ENCODE measurements at regions not wholly inside any gene's neighbourhood (a gene's known extent, or its start where the extent isn't known, plus 50 kb on each side); places are given as distances from the start of the nearest gene placed in this dataset.
"Not testable (repeated sequence)": the region's sequence is repeated elsewhere in the genome, so short reads cannot be mapped to it uniquely, and the experiment has no call there.

GRCh38 chr14:101083564-101084435 is 180.3 kb upstream of the RTL1 start:
- no peak for DNase-seq

GRCh38 chr14:101084436-101084826 is 180.9 kb upstream of the RTL1 start:
- DNase-seq: no peak

DNA sequence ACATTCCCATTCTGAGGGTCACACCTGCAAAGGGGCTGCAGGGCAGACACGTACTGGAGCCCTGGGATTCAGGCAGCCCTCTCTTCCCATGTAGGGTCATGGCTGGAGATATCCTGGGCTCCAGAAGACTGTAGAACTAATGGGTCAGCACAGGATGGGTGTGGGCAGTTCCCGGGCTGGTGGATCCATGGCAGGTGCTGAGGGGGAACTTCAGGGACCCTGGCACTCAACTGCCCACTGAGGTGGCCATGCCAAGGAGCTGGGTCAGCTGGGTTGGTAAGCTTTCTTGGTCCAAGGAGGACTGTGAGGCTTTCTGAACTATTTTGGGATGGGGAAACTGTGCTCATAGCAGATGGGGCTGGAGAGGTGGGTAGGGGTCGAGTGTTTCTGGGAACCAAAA is 183.4 kb upstream of the RTL1 start:
- no peak for DNase-seq

DNA sequence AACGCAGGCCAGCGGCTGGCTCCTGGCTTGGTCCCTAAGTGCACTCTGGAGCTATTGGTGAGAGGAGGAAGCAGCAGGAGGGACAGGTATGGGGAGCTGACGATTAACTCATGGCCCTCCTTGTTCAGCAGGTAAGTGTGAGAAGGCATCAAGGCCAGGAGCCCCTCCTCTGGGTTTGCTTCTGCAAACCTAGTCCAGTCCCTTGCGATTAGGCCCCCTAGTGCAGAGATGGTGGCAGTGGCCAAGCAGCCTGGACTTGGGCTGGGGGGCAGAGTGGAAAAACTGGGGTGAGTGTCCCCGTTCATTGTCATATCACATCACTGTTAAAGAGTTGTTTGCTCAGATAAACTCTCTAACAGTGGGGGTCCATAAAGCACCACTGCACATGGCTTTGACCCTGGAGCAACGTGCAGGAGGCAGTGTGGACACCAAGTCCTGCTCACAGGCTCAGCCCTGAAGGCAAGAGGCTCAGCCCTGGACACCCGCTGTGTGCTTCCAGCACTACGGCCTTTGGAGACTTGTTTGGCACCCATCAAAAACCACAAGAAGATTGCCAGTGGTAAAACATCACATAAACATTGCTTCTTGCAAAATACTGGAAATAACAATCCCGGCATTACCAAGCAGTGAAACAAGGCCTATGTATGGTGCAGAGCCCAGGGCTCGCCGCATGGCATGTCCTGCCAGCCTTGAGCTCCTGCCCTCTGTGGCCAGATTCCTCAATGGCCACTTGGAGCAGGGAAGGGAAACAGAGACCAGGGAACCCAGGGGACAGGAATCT is 184.3 kb upstream of the RTL1 start:
- DNase-seq: no peak

DNA sequence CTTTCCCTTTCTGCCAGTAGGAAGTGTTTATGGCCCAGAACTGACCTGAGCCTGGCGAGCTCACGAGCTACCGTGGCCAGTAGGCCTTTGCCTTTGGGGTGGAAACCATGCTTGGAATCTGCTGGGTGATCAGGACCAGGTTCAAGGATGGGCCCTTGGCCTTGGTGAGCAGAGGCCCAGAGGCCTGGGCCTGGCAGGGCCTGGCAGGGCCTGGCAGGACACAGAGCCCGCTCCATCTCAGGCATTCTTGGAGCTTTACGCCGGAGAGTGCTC is 184.8 kb upstream of the RTL1 start:
- DNase-seq: no peak

DNA sequence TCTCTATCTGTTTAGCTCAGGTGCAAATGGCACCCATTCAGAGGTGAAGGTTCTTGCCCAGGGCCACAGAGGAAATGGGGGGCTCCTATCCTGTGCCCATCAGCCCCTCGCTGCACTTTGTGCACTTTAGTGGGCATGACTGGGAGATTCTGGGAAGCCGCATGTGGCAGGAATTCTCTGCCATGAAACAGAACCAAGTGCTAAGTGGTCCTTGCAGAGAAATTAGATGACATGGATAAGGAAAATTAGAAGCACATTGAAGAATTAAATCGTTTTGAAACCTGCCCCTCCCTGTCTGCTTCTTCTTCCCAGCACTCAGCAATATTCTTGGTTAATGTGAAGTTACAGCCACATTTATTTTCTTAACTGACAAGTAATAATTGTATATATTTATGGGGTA is 185.2 kb upstream of the RTL1 start:
- no peak for DNase-seq

GRCh38 chr14:101090478-101090877 is 187.0 kb upstream of the RTL1 start:
- not testable (repeated sequence) for DNase-seq

- DNase-seq: no peak
These were observed 187.5 kb upstream of the RTL1 start for GRCh38 chr14:101090976-101091375.

GRCh38 chr14:101094916-101095315 is 191.4 kb upstream of the RTL1 start:
- DNase-seq: not testable (repeated sequence)

DNA sequence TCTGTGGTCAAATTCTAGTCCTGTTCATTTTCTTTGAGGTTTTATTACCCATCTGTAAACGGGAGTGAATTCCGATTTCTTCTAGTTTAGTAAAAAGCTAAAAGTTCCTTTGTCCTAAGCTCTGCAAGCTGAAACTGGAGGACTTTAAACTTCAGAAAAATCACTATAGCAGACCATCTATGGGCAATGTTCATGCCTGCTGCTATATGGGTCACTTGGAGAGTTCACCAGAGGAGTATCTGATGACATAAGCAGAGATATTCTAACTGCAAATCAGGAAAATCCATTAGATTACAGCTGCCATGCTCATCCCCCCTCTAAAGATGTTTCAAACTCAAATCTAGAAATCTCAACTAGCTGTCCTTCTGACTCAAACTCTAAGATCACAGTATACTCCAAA is 193.0 kb upstream of the RTL1 start:
- no peak for DNase-seq

DNA sequence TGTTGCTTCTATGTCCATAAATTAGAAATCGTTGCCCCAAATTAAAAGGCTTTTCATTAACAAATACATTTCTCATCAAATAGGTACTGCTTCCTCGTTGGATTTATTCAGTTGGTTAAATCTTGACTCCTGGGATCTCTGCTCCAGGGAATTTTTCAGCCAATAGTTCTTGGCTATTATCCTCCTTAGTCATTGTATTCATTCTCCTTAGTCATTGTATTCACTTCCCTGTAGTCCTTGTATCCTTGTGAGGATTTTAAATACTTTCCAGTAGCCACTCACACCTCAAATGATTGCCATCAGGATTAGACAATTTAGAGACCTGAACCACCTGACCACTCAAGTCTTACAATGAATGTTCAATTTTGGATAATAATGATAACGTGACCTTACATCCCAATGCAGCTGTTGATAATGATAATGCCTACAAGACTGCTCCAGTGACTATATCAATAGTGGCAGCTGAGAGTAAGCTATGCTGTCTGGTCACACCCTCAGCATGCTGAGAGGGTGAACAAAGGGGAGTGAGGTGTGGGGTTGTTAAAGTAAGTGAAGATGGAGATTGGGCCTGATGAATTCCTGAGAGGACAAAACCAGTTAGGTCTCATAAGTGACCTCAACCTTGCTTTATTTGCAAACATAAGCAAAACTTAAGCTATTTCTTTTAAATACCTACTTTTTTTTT is 193.7 kb upstream of the RTL1 start:
- no peak for DNase-seq

DNA sequence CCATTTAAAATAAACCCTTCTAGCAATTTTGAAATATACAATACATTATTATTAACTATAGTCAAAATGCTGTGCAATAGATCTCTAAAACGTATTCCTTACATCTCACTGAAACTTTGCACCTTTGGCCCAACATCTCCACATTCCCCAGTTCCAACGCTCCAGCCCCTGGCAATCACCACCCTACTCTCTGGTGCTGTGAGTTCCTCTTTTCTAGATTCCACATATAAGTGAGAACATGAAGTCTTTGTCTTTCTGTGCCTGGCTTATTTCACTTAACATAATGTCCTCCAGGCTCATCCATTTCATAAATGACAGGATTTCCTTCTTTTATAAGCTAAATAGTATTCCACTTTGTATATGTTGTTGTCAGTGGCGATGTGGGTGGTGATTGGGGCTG is 194.7 kb upstream of the RTL1 start:
- no peak for DNase-seq

GRCh38 chr14:101098641-101099040 is 195.1 kb upstream of the RTL1 start:
- DNase-seq: no peak

DNA sequence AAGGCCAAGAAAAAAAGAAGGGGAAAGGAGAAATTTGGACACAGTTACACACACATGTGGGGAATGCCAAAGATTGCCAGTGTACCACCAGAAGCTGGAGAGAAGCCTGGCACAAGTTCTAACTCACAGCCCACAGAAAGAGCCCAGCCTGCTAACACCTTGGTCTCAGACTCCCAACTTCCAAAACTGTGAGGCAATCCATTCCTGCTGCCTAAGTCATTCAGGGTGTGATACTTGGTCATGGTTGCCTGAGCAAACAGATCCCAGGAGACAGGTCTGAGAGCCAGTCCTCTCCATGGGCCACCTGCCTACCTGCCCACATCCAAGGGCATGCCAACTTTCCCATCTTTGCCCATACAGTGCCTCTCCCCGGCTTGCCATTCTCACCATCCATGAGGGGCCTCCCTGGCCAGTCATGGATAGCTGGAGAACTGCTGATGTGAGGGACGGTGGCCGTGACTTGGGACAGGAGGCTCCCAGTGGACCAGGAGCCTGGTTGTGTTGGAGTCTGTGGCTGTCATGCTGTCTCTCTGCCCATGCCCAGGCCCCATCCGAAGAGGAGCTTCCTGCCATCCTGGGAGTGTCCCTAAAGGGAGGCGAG is 198.0 kb upstream of the RTL1 start:
- no peak for DNase-seq

DNA sequence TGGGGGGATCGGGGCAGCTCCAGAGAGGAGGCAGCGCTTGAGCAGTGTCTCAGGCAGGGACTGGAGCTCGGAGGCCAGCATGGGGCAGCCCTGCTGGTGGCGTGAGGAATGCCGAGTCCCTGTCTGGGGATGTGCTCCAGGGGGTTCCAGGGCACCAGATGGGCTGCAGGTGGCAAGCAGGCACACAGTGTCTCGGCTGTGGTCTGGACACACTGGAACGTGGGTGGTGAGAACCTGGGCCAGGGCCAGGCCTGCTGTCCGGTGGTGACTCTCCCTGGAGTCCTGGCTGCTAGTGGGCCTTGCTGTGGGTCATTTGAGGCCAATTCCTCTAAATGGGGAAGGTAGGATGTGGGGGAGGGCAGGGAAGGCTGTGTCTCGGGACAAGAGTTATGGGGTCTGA is 199.4 kb upstream of the RTL1 start:
- no peak for DNase-seq

- no peak for DNase-seq
These were observed 199.9 kb upstream of the RTL1 start for GRCh38 chr14:101103321-101103901.

DNA sequence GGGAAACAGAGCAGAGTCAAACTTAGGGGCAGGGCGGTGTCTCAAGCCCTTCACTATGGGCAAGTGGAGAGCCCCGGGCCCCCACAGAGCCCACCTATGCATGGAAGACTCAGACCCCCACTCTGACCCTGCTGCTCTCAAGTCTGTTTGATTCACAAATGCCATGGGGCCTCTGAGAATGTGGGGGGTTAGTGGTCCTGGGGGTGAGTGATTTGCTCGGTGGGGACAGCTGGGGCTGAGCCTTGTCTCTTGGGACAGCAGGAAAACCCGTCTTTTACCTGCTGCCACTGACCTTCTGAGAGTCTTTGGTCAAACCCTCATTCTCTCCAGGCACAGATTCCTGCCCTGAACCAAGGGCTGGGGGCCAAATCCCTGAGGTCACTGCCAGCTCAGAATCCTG is 201.0 kb upstream of the RTL1 start:
- no peak for DNase-seq

DNA sequence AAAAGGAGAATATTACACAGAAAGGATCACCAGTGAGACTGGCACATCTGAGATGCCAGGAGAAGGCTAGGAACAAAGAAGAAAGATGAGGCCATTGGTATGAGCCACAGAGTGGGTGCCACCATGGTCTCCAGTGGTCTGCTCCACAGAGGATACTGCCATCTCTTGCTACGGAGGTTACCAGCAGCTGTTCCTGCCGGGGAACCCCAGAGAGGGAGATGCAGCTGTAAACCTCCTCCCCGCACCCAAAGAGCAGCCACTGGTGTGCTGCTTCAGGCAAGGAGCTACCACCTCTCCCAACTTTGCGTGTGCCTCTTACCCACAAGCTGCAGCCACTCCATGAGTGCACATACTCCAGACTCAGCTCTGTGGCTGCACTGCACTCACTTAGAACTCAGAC is 201.5 kb upstream of the RTL1 start:
- no peak for DNase-seq

DNA sequence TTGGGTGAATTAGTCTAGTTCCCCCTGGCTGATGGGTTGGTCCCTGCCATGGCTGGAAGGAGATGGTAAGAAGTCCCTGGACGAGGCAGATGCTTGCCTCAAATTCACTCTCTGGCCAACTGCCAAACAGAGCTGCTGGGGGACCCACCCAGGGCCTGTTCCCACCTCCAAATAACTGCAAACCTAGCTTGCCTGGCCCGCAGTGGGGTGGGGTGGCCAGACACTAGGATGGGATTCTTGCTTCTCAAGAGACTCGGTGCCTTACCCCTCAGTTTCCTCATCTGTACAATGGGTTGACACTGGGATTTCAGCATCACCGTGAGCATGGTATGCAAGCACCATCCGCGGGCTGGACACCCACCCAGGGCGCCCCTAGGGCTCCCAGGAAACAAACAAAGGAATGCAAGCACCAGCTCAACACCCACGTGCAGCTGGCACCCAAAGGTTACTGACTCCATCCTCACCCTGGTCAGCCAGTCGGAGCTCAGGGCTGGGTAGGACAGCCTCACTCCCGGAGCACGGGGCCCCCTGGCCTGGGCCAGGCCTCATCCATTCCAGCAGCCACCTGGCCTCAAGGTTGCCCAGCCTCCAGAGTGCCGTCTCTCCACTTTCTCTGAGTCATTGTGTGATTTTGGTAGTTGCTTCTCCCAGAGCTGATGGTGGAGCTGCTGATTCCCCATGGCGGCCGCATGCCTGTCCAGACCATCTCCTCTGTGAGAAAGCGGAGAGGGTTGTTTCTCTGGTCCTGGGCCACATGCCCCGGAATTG is 205.2 kb upstream of the RTL1 start:
- DNase-seq: no peak

- DNase-seq: no peak
These were observed 205.8 kb upstream of the RTL1 start for GRCh38 chr14:101109347-101109638.

DNA sequence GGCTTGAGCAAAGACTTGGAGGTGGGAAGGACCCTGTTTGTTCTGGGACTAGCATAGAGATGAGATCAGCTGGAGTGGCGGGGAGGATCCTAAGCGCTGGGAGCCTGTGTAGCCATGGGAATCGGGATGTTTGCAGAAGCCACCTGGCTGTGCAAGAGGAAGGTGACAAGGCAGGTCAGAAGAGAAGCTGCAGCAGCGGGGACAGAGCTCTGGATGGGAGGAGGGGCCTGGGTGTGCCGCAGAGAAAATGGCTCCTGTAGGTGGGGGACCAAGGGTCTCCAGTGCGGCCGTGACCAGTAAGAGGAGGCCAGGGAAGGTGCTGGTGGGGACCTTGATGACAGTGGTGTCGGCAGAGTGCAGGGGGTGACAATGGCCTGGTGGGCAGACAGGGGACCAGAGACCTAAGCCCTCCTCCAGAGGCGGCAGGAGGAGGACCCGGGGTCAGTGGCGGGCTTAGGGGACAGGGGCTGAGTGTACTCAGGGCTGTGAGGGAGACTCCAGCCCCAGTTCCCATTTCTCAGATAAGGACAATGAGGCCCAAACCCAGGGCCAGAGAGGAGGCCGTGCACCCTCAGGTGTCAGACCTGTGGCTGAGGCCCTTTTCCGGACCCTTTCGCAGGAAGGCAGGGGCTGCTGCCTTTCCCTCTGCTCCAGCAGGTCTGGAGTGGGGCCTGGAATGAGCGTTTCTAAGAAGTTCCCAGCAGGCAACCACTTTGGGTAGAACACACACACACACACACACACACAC is 206.6 kb upstream of the RTL1 start:
- no peak for DNase-seq

Data from hematopoietic multipotent progenitor cell treated with erythropoietin and hydrocortisone succinate and interleukin-3 and kit ligand, for 6 days (in vitro differentiated cells).